PC-9 (cell line): ENCODE measurements at regions not wholly inside any gene's neighbourhood (a gene's known extent, or its start where the extent isn't known, plus 50 kb on each side); places are given as distances from the start of the nearest gene placed in this dataset.

Experiments
- EZH2 ChIP-seq: fragments of 200-600 bp; sonication (generic); IDR thresholded peaks from 2 replicates; pipeline ENCODE4 v1.8.0; 2017; ENCODE audit warnings: antibody characterized with exemption, low read depth
- TF ChIP-seq, protein P1 (sequence below): fragments of 200-600 bp; sonication (generic); conservative IDR thresholded peaks from 2 replicates; pipeline ENCODE4 v1.6.1; 2017; ENCODE audit warnings: mixed run types, antibody characterized with exemption, mild to moderate bottlenecking, moderate library complexity

DNA sequence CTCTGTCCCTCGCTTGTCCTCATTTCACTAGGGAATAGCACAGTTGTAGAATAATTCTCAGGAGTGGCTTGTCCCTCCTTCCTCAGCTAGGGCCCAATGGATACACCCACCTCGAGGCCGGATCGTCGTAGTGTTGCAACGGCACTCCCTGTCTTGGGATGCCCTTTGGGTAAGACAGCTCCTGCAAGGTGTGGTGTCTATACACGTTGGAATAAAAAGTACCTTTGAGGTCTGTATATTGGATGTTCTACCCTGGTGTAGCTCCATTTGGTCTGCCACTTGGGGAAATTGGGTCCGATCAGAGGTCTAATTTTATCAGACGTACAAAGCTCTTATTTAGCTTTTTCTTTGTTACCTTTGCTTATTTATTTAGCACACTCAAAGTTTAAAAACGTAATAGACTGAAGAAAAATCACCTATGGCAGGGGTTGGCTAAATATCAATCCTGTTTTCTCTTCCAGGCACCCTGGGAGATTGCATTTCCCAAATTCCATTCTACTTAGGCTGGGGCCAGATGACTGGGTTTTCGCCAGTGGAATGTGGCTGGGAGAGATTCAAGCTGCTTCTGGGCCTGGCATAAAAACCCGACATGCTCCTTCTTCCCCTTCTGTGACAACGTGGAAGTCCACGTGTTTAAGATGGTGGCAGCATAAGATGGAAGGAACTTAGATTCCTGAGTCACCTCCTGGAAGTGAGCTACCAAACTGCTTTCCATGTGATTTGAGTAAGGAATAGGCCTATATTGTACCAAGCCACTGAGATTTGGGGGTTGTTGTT, 82.3 kb upstream of the CD83 start:
- TF ChIP-seq, protein P1, sequence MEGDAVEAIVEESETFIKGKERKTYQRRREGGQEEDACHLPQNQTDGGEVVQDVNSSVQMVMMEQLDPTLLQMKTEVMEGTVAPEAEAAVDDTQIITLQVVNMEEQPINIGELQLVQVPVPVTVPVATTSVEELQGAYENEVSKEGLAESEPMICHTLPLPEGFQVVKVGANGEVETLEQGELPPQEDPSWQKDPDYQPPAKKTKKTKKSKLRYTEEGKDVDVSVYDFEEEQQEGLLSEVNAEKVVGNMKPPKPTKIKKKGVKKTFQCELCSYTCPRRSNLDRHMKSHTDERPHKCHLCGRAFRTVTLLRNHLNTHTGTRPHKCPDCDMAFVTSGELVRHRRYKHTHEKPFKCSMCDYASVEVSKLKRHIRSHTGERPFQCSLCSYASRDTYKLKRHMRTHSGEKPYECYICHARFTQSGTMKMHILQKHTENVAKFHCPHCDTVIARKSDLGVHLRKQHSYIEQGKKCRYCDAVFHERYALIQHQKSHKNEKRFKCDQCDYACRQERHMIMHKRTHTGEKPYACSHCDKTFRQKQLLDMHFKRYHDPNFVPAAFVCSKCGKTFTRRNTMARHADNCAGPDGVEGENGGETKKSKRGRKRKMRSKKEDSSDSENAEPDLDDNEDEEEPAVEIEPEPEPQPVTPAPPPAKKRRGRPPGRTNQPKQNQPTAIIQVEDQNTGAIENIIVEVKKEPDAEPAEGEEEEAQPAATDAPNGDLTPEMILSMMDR, result no peak
- TF ChIP-seq EZH2, result no peak
